HG02763 (cell line): ENCODE measurements at regions not wholly inside any gene's neighbourhood (a gene's known extent, or its start where the extent isn't known, plus 50 kb on each side); places are given as distances from the start of the nearest gene placed in this dataset.
"Not testable (repeated sequence)": the region's sequence is repeated elsewhere in the genome, so short reads cannot be mapped to it uniquely, and the experiment has no call there.

Experiments used
- ATAC-seq: cut with Tn5 transposase; IDR thresholded peaks from one replicate; pipeline ENCODE4 v1.9.1; 2021; ENCODE audit warnings: mild to moderate bottlenecking, moderate library complexity; ENCODE audit not compliant: unreplicated experiment

GRCh38 chr14:40058901-40059897 lies 627.0 kb upstream of the FBXO33 start:
- ATAC-seq: no peak

- ATAC-seq: no peak
These were observed 621.2 kb upstream of the FBXO33 start for GRCh38 chr14:40053416-40053815.

- no peak for ATAC-seq
These were observed 596.8 kb upstream of the FBXO33 start for GRCh38 chr14:40028991-40029390.

GRCh38 chr14:40025101-40025500 lies 592.9 kb upstream of the FBXO33 start:
- no peak for ATAC-seq

GRCh38 chr14:40010961-40011360 lies 578.7 kb upstream of the FBXO33 start:
- ATAC-seq: no peak

GRCh38 chr14:40009771-40010170 lies 577.5 kb upstream of the FBXO33 start:
- ATAC-seq: no peak

GRCh38 chr14:40008345-40008744 lies 576.1 kb upstream of the FBXO33 start:
- ATAC-seq: not testable (repeated sequence)

- ATAC-seq: no peak
These were observed 572.8 kb upstream of the FBXO33 start for GRCh38 chr14:40004871-40005500.

GRCh38 chr14:40003773-40004172 lies 571.5 kb upstream of the FBXO33 start:
- no peak for ATAC-seq

GRCh38 chr14:39998854-39999253 lies 566.6 kb upstream of the FBXO33 start:
- ATAC-seq: no peak

GRCh38 chr14:39998114-39998513 lies 565.9 kb upstream of the FBXO33 start:
- no peak for ATAC-seq

GRCh38 chr14:39991041-39991440 lies 558.8 kb upstream of the FBXO33 start:
- no peak for ATAC-seq

GRCh38 chr14:39988939-39989338 lies 556.7 kb upstream of the FBXO33 start:
- no peak for ATAC-seq

GRCh38 chr14:39984323-39984722 lies 552.1 kb upstream of the FBXO33 start:
- no peak for ATAC-seq

- no peak for ATAC-seq
These were observed 545.0 kb upstream of the FBXO33 start for GRCh38 chr14:39977198-39977597.

- peak; percentile 98 for ATAC-seq
These were observed 541.8 kb upstream of the FBXO33 start for GRCh38 chr14:39974036-39974435.

- no peak for ATAC-seq
These were observed 540.5 kb upstream of the FBXO33 start for GRCh38 chr14:39972704-39973103.

GRCh38 chr14:39967885-39968284 lies 535.7 kb upstream of the FBXO33 start:
- no peak for ATAC-seq

GRCh38 chr14:39957987-39958386 lies 525.8 kb upstream of the FBXO33 start:
- no peak for ATAC-seq

GRCh38 chr14:39957290-39957689 lies 525.1 kb upstream of the FBXO33 start:
- ATAC-seq: no peak

GRCh38 chr14:39956372-39956771 lies 524.1 kb upstream of the FBXO33 start:
- ATAC-seq: no peak

GRCh38 chr14:39948235-39948634 lies 516.0 kb upstream of the FBXO33 start:
- no peak for ATAC-seq
